Middle frontal gyrus (tissue), 1 donor: ENCODE measurements at regions not wholly inside any gene's neighbourhood (a gene's known extent, or its start where the extent isn't known, plus 50 kb on each side); places are given as distances from the start of the nearest gene placed in this dataset.

ENCODE experiments used
- DNase-seq: peaks from one replicate; pipeline ENCODE4 v3.0.0-alpha.2; 2015; ENCODE audit warnings: low spot score; ENCODE audit errors: extremely low spot score

DNA sequence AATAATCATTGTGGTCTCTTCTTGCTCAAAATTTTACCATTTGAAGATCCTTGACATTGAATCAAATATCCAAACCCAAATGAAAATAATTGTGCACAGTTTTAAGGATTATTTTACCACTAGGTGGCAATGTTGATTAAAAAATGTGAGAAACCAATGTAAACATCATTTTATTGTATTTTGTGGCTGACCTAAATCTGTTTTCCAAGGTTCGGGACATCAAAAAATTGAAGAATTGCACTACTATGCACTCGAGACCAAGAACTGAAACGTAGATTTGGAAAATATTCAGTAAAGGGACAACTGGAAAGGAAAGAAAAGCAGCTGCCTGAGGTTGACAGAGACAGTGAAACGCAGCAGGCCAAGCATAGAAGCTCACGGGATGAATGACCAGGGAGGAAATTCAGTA lies 259.3 kb downstream of the SNX13 start:
- peak; percentile 81 for DNase-seq

DNA sequence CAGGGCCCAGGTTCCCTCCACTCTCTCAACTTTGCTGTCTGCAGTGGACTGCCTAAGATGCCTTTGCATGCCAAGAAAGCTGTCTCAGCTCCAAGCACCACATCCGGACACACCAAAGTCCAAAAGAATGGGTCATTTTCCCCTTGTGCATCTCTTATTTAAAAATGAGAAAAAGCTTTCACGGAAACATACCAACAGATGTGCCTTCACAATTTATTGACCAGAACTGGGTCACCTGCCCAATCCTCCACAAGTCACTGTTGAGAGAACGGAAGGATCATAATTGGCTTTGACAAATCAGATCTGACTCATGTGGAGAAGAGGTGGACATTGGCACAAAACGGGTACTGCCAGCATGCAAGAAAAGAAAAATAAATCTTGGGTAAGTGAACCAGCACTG lies 258.3 kb downstream of the SNX13 start:
- no peak for DNase-seq

DNA sequence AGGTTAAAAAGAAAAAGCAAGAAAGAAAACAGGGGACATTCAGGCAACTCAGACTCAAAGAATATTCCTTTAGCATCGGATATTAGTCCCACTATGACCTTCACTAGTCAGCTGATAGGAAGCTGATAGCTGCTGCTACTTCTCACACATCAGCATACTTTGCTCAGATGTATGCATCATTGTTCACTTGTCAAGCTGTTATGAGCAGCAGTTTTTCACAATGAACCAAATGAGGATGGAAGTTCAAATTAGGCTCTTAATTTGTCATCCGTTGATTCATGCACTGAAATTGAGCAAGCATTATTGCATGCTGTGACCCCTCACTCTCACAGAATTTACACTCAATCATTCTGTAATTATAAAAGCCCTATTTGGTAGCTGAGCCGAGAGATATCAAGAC lies 257.7 kb downstream of the SNX13 start:
- no peak for DNase-seq

DNA sequence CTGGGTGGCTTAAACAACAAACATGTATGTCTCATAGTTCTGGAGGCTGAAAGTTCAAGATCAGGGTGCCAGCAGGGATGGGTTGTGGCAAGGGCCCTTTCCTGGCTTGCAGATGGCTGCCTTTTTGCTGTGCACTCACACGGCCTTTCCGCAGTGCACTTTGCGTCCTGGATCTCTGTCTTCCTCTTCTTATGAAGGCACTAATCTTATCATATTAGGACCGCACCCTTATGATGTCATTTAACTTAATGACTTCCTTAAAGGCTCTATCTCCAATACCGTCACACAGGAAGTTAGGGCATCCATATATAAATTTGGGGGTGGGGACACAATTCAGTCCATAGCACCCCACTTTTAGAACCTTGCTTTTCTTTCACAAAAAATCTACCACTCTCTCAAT lies 255.2 kb downstream of the SNX13 start:
- DNase-seq, result no peak

DNA sequence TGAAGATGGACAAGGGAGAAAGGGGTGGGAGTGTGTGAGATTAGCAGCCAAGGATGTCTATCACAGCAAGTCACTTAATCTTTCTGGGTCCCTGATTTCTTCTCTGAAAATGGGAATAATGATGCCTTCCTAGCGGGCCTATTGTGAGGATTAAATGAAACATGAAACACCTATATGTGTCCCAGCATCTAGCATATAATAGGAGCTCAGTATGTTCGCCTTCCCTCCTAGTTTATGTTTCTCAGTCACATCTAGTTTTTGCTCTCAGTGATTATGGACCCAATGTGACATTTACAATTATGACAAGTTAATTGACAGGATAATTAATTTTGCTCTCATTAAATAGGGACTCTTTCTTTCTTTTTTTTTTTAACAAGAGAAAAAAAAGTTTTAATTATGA lies 252.9 kb downstream of the SNX13 start:
- no peak for DNase-seq

DNA sequence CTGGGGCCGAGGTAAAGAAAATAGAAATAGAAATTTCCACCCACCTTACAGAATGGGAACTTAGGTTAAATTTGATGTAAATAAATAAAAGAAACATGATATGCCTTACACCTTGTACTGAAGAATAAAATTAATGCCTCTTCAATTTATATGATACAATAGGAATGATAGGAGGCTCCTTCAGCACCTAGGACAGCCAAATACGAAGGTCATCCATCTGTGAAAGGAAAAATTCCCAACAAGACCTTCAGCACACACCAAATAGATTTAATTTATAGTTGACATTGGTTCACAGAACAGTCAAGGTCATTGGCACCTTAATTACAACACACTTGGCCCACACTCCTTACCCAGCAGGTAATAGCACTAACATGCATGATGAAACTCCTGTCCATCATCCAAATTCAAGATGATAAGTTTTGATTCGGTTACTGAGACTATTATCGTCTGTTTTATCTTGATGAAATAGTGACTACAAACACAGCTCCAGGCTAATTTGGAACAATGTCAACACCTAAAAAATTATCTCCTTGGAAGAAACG lies 250.9 kb downstream of the SNX13 start:
- no peak for DNase-seq

DNA sequence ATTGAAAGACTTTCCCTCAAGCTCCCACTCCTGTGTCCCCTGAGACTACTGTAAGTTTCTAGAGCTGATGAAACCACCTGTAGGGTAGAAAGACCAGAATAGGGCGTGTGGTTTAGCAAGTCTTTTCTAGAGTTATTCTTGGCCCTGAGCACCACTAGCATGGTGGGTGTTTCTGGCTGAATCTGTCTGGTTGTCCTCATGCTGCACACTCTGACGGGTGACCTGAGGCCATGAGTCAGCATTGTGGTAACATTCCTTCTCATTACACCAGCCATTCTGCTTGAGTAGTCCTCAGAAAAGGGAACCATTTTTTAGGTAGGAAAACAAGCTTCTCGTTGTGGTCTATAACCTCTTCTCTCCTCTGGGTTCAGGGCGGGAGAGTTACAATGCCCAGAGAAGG lies 250.3 kb downstream of the SNX13 start:
- no peak for DNase-seq

DNA sequence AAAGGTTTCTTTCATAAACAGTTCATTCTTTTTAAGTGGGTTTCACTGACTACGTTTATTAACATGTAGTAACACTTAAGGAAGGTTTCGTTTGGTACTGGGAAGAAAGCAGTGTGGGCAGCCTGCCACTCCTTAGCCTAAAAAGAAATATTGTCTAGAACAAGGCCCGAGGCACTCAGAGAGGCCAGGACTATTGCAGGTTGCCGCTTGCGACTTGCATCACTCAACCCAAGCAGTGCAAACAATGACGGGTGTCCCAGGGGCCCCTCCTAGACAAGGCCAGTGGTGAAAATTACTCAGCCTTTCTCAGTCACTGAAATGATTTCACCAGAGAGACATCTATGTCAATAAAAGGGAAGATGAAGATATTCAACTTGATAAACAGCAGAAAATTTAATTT lies 243.9 kb downstream of the SNX13 start:
- DNase-seq, result no peak

DNA sequence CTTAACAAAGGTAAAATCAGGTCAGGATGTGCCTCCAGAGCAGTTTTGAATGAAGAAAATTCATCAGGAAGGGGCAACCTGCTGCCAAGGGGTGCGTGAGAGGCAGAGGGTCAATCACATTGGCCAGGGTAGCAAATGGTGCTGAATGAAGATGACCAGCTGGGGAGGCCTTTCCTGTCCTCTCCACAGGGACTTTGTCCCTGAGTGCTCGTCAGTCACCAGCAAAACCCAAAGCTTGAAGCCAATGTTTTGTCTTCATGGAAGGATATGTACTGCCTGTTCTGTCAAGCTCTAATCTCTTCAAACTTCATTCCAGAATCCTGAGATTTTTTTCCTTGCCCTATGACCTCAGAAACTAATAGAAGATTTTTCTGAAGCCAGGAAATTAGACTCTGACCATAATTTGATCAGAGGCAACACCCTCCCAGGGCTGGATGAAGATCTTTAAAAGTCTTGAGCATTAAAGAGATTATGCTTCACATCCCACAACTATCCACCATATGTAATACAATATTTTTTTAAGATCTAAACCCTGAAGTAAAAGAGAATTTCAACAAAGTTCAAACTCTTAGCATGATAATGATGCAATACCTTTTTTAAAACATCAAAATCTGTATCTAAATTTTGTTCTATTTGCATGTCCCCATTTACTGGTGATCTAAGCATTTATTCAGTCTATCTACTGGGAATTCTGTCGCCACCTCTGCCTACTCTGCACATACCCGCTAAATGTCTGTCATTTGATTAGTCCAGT lies 243.0 kb downstream of the SNX13 start:
- no peak for DNase-seq

DNA sequence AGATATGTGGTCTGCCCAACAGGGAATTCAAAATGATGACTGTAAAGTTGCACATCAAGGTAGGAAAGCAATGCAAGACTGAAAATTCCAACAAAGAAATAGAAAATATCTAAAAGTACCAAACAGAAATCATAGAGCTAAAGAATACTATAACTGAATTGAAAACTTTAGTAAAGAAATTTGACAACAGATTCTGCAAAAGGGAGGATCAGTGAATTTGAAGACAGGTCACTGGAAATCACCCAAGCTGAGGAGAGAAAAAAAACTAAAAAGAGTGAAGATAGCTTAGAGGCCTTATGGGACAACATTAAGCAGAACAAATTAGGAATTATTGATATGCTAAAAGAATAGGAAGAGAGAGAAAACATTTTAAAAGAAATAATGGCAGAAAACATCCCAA lies 240.6 kb downstream of the SNX13 start:
- DNase-seq, result no peak

DNA sequence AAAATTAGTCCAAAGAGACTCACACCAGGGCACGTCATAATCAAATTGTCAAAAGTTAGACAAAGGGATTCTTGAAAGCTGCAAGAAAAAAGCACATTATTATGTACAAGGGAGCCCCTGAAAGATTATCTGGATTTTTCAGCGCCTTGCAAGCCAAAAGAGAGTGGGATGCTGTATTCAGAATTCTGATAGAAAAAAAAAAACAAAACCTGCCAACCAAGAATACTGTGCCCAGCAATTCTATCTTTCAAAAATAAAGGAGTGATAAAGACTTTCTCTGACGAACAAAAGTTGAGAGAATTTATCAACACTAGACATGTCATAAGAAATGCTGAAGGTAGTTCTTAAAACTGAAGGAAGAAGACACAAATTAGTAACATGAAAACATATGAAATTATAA lies 240.2 kb downstream of the SNX13 start:
- no peak for DNase-seq

DNA sequence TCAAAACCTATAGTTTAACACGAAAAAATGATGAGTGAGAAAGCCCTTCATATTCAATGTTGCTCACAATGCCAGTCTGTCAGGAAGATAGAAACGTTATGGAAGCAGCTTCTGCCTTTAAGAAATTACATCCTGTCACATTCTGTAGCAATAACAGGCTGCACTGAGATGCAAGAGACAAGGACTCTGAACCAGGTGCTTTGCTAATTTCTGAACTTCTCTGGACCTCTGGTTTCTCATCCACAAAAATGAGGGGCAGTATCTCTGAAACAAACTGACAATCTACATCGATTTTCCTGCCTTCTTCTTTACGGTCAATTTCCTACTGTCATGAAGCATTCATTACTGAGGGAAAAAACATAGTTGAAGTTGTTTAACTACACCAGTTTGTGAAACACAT lies 234.0 kb downstream of the SNX13 start:
- DNase-seq, result no peak

DNA sequence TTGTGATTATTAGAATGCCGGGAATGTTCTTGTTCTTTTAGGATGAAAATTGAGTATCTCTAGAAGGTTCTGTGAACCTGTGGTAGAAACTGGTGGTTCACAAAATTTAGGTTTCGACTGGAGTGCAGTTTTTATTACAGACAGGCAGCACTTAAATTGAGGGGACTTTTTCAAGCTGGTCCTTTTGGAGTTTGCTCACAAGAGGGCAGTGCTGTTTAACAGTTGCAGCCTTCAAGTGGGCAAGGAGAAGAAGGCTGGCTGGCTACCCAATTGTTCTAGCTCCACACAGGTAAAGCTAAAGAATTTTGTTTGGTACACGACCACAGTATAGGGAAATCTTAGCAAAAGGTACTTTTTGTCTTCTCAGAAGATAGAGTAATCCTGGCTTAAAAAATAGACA lies 233.6 kb downstream of the SNX13 start:
- DNase-seq, result peak; percentile 46

DNA sequence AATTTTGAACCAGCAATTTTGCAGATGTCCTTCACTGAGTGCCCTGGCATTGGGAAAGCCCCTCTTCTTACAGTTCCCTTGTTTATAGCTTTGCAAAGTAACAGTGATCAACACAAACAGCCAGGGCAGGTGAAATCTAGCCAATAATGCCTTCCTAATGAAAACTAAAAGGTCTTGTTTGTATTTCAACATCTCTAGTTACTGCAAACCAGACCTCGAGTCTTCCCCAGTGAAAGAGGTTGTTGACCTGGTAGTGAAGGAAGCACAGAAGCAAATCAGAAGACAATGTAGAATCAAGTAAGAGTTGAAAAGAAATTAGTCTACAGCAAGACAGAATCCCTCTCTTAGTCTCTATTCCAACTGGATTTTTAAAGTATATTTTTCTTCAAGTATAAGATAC lies 231.2 kb downstream of the SNX13 start:
- no peak for DNase-seq

DNA sequence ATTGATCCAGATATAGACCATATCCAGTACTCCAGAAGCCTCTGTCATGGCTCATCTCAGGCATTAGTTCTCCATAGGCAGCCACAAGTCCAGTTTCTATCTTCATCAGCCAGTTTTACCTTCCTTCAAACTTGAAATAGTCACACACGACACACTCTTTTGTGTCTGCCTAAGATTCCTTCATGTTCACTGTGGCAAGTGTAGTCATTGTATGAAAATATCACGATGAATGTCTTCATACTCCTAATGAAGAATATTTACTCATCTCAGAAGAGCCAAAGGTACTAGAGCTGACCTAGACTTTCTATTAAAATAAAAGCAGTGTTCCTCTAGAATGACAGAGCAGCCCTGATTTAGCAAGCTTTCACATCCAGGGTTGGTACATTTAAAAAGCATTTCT lies 230.7 kb downstream of the SNX13 start:
- no peak for DNase-seq

DNA sequence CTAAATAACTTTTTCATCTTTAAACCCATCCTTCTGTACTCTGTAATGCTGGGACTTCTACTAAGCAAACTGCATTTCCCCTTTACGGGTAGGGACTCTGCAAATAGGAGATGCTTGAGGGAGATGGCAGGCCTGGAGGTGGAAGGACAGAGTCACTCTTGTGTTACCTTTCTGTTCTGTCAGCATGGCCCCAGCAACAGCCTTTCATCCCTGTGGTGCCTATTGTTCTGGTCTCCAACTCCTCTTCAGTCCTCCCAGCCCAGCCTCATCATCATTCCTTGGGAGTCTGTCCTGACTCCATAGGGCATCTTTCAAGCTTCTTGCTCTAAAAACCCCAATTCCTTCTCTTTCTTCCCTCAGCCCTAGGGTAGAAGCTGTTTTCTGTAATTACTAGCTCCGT lies 230.0 kb downstream of the SNX13 start:
- DNase-seq, result no peak

DNA sequence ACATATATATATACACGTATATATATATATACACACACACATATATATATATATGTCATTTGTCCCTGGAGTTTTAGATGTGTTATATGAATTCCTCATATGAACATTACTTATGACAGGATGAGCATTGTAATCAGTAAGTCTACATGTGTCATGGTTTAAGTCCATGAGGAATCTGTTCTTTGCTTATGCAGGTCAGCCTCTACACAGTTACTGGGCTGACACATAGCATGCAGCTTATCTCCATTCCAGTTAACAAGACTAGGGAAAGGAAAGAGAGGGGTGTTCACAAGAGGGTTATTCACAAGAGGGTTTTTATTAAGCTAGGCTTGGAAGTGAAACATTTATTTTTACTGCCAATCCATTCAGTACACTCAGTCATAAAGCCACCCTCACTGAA lies 226.7 kb downstream of the SNX13 start:
- DNase-seq, result no peak

DNA sequence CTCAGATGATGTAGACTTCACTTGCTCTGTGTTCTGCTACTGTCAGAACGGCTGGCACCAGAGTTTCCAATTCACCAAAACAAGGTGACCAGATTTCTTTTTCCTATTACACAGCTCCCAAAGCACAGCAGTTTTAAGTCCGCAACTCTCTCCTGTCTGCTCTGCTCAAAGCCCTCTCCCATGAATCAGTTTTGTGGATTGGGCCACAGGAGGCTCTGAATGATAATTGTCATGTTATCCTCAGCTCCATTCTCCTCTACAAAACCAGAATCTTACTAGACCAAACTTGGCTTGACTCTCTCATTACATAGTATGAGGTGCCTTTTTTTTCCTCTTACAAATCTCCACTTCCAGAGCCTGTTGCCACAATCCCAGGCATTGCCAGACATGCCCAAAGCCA lies 223.5 kb downstream of the SNX13 start:
- no peak for DNase-seq

DNA sequence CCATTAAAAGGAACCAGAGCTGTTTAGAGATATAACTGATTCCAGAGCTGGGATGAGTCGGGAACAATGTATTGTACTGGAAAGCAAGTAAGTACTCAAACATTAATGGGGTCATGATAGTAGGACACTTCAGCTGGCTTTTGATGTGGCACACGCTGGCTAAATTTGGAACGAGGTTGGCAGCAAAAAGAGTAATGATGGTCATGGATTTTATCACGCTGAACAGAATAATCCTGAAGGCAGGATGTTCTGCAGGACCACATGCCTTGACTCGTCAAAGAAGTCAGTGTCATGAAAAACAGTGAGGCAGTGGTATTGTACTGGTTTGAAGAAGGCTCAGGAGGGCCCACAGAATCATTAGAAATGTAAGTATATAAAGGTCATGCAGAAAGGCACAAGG lies 220.3 kb downstream of the SNX13 start:
- DNase-seq, result no peak

DNA sequence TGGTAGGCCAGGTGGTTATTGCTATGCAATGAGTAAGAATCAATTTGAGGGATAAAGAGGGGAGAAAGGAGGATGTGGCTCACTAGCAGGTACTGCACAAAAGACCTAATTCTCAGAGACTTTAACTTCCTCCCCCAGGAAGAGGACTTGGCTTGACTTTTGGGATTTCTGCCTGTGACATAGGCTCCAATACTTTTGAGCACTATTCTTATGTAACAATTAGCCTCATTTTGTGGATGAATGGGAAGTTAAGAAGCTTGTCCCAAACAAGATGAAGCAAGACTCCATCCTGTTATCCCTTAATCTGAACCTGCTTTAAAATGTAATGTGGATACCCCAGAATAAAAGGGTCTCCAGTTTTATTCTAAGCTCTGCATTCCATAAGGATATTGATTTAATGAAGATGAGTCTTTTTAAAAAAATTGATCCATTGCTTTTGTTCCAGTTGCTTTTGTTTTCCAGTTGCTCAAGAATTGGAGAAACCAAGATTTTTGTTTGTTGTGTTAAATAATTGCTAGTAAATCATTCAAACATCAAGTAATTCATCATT lies 218.5 kb downstream of the SNX13 start:
- DNase-seq, result no peak

DNA sequence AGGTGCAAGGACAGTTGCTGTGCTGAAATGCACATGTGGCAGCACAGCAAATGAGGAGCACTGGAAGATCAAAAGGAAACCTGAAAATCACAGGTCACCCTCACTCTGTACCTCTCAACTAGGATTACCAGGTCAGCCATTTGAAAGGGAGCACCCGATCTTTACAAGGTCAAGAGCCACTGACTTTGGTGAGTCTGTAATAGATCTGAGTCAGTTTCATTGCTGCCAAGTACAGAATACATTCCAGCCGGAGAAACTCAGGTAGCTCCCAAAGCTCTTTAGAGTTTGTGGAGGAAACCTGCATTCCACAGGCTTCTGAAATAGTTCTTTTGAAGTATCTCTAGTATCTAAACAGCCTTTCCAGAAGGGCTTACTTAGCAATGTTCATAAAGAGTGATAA lies 217.5 kb downstream of the SNX13 start:
- no peak for DNase-seq

DNA sequence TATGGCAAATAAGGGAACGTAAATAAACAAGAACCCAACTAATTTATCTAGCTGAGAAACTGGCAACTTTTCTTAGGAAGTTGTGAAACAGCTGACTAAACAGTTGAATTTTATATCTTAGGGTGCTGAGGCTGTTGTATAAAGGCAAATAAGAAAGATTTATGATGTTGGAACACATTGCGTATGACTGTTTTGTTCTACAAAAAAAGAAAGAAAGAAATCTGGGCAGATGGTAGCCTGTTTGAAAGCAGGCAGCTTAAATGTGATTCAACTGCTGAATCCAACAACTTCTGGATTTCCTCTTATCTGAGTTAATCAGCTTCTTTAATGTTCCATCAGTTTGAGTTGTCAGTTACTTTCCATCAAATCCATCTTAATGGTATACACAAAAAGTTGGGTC lies 214.5 kb downstream of the SNX13 start:
- DNase-seq, result no peak

DNA sequence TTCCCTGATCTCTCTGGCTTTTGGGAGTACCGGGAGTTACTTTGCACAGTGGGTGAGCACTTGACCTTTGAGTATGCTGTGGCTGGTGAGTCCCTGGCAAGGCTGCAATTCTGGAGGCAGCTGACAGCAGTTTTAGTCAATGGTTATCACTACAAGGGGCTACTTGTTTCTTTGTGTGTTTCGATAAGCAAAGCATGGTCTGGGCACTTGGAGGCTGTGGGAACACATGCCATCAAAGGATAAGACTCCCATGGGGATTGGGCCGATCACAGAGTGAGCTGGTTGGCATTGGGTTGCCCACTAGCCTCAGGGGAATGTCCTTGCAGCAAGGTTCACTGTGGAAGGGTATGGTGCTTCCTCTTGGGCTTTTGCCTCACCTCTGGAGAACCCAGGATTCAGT lies 208.2 kb downstream of the SNX13 start:
- DNase-seq, result no peak
